ENCODE measurements at regions not wholly inside any gene's neighbourhood (a gene's known extent, or its start where the extent isn't known, plus 50 kb on each side); places are given as distances from the start of the nearest gene placed in this dataset.

- TF ChIP-seq CTCF (IDR thresholded peaks at IDR 0.05) (no peak), POLR2AphosphoS5 (IDR thresholded peaks at IDR 0.05; ENCODE audit: low read depth, low read length) (no peak)
Measured at GRCh38 chr16:59859676-59860402, 1125.7 kb upstream of the GOT2 start.

Data from Panc1 (cell line).